Endodermal cell (in vitro differentiated cells): ENCODE measurements at regions not wholly inside any gene's neighbourhood (a gene's known extent, or its start where the extent isn't known, plus 50 kb on each side); places are given as distances from the start of the nearest gene placed in this dataset.

ENCODE experiments used
- DNase-seq: peaks from one replicate; pipeline ENCODE4 v3.0.0-alpha.2; 2017
- H3K27ac ChIP-seq: 2 replicates; pipeline ENCODE4 v1.5.1; 2013; ENCODE audit warnings: mild to moderate bottlenecking, low read depth, low read length, moderate library complexity
- H3K27me3 ChIP-seq: 2 replicates; pipeline ENCODE4 v1.6.1; 2013; ENCODE audit warnings: mild to moderate bottlenecking, low read length, moderate library complexity; ENCODE audit not compliant: insufficient read depth, control insufficient read depth, poor library complexity, severe bottlenecking
- H3K36me3 ChIP-seq: 2 replicates; pipeline ENCODE4 v1.7.0; 2013; ENCODE audit warnings: mild to moderate bottlenecking, low read length, moderate library complexity; ENCODE audit not compliant: control insufficient read depth, insufficient read depth
- H3K4me1 ChIP-seq: one replicate; pipeline ENCODE4 v1.7.0; 2013; ENCODE audit warnings: low read length; ENCODE audit not compliant: control insufficient read depth, insufficient read depth
- H3K4me3 ChIP-seq: 2 replicates; pipeline ENCODE4 v1.5.1; 2013; ENCODE audit warnings: mild to moderate bottlenecking, low read length, moderate library complexity
- H3K9ac ChIP-seq: 2 replicates; pipeline ENCODE4 v1.6.1; 2013; ENCODE audit warnings: mild to moderate bottlenecking, low read length, moderate library complexity; ENCODE audit not compliant: poor library complexity, severe bottlenecking; ENCODE audit errors: extremely low read depth
- H3K9me3 ChIP-seq: 2 replicates; pipeline ENCODE4 v1.6.1; 2013; ENCODE audit warnings: mild to moderate bottlenecking, low read length, moderate library complexity; ENCODE audit not compliant: control insufficient read depth
- H3K27ac Mint-ChIP-seq: 2 replicates; pipeline ENCODE4 v1.8.0; 2020; ENCODE audit warnings: mixed read lengths
- H3K27me3 Mint-ChIP-seq: 2 replicates; pipeline ENCODE4 v1.8.0; 2021; ENCODE audit warnings: mild to moderate bottlenecking, mixed read lengths; ENCODE audit not compliant: insufficient read depth
- H3K36me3 Mint-ChIP-seq: 2 replicates; pipeline ENCODE4 v1.8.0; 2020; ENCODE audit warnings: low read depth, mixed read lengths
- H3K4me1 Mint-ChIP-seq: 2 replicates; pipeline ENCODE4 v1.8.0; 2020; ENCODE audit warnings: mixed read lengths
- H3K4me3 Mint-ChIP-seq: 2 replicates; pipeline ENCODE4 v1.8.0; 2020; ENCODE audit warnings: mild to moderate bottlenecking, moderate library complexity, mixed read lengths
- H3K9me3 Mint-ChIP-seq: 2 replicates; pipeline ENCODE4 v1.8.0; 2020; ENCODE audit warnings: mild to moderate bottlenecking, mixed read lengths
- CTCF ChIP-seq: fragments of 200-600 bp; sonication (generic); conservative IDR thresholded peaks from 2 replicates; pipeline ENCODE4 v1.5.0; 2021; ENCODE audit warnings: antibody characterized with exemption, mild to moderate bottlenecking
- WGBS, 2 experiments: methylation state at CpG; one replicate each; pipeline versions ENCODE4 v1.1.5 to v1.1.7; 2013; ENCODE audit warnings: missing lambda C conversion rate in 2 of 2, mixed read lengths in 1 of 2; ENCODE audit not compliant: insufficient coverage in 1 of 2, insufficient read length in 1 of 2; 5-methylcytosine and 5-hydroxymethylcytosine counted together

- H3K4me1 Mint-ChIP-seq = peaks cover 10% of the 10 kb centered on the region
- DNase-seq = no peak
- no peak overlapping the region for H3K9ac ChIP-seq
- H3K4me3 ChIP-seq = no peak overlapping the region
- H3K36me3 ChIP-seq = no peaks in the 10 kb centered on the region
- H3K27me3 ChIP-seq = no peaks in the 10 kb centered on the region
- no peaks in the 10 kb centered on the region for H3K9me3 Mint-ChIP-seq
- H3K4me1 ChIP-seq = no peaks in the 10 kb centered on the region
- no peak overlapping the region for H3K27ac ChIP-seq
- H3K36me3 Mint-ChIP-seq = no peaks in the 10 kb centered on the region
- H3K27ac Mint-ChIP-seq = no peak overlapping the region
- no peaks in the 10 kb centered on the region for H3K27me3 Mint-ChIP-seq
- no peak for TF ChIP-seq CTCF
- 100% methylated on average over 1 of the region's 1 CpG; no CpG with 5 or more reads in 1 of the 2 experiments for WGBS, 2 experiments
- H3K4me3 Mint-ChIP-seq = no peak overlapping the region
- no peaks in the 10 kb centered on the region for H3K9me3 ChIP-seq
Observed at GRCh38 chr10:3493621-3494020, 291.4 kb downstream of the KLF6 start.

- Mint-ChIP-seq H3K9me3 (no peaks in the 10 kb centered on the region), H3K27ac (no peak overlapping the region), H3K4me3 (no peak overlapping the region), H3K4me1 (peaks cover 9% of the 10 kb centered on the region), H3K36me3 (no peaks in the 10 kb centered on the region), H3K27me3 (no peaks in the 10 kb centered on the region)
- no peak for TF ChIP-seq CTCF
- no peak overlapping the region for H3K9ac ChIP-seq
- H3K9me3 ChIP-seq = no peaks in the 10 kb centered on the region
- WGBS, 2 experiments = 94% methylated on average over 4 of the region's 4 CpGs; no CpG with 5 or more reads in 1 of the 2 experiments
- DNase-seq = no peak
- H3K36me3 ChIP-seq = no peaks in the 10 kb centered on the region
- no peak overlapping the region for H3K4me3 ChIP-seq
- H3K4me1 ChIP-seq = no peaks in the 10 kb centered on the region
- no peaks in the 10 kb centered on the region for H3K27me3 ChIP-seq
- H3K27ac ChIP-seq = no peak overlapping the region
Observed at GRCh38 chr10:3491571-3491970, 293.4 kb downstream of the KLF6 start.

GRCh38 chr10:3487228-3487627 is 297.8 kb downstream of the KLF6 start:
- 49 to 69% methylated on average over 3 to 4 of the region's 4 CpGs for WGBS, 2 experiments
- Mint-ChIP-seq H3K36me3 (no peaks in the 10 kb centered on the region), H3K27ac (no peak overlapping the region), H3K4me3 (no peak overlapping the region), H3K9me3 (no peaks in the 10 kb centered on the region), H3K27me3 (no peaks in the 10 kb centered on the region), H3K4me1 (peaks cover 6% of the 10 kb centered on the region)
- no peak for DNase-seq
- Histone ChIP-seq H3K4me1 (no peaks in the 10 kb centered on the region), H3K27ac (no peak overlapping the region), H3K9me3 (no peaks in the 10 kb centered on the region), H3K36me3 (no peaks in the 10 kb centered on the region), H3K27me3 (no peaks in the 10 kb centered on the region), H3K9ac (no peak overlapping the region), H3K4me3 (no peak overlapping the region)
- no peak for TF ChIP-seq CTCF
